GM10248 (cell line): ENCODE measurements at regions not wholly inside any gene's neighbourhood (a gene's known extent, or its start where the extent isn't known, plus 50 kb on each side); places are given as distances from the start of the nearest gene placed in this dataset.

ENCODE experiments used
- CTCF ChIA-PET: fragments of 300-600 bp; sonication (Branson Sonifier 250); formaldehyde crosslinking; extraction: SDS; loops from one replicate; lab custom pipeline; 2021; ENCODE audit warnings: antibody characterized with exemption; lab: Yijun Ruan, JAX
- POLR2A ChIA-PET: fragments of 350-650 bp; sonication (Branson Sonifier 250); formaldehyde crosslinking; extraction: SDS; loops from one replicate; lab custom pipeline; 2020; ENCODE audit warnings: antibody characterized with exemption; lab: Yijun Ruan, JAX
- DNase-seq: peaks from one replicate; pipeline ENCODE4 v3.0.0; 2012; ENCODE audit errors: extremely low spot score
- CTCF ChIP-seq: IDR thresholded peaks from 2 replicates; pipeline ENCODE4 v1.5.1; 2012; ENCODE audit warnings: mild to moderate bottlenecking, low read depth; ENCODE audit errors: extremely low read depth, missing control alignments, control extremely low read depth

- no peak for DNase-seq
- no peak for TF ChIP-seq CTCF
- CTCF ChIA-PET, result no interaction called here
- POLR2A ChIA-PET, result no interaction called here
Measured at GRCh38 chr12:105939181-105939721, 199.5 kb downstream of the NUAK1 start.

GRCh38 chr12:105942281-105942680 is 196.5 kb downstream of the NUAK1 start:
- DNase-seq, result no peak
- no peak for TF ChIP-seq CTCF
- POLR2A ChIA-PET, result no interaction called here
- CTCF ChIA-PET, result no interaction called here

- POLR2A ChIA-PET, result no interaction called here
Measured at GRCh38 chr12:105943525-105943924, 195.2 kb downstream of the NUAK1 start.

GRCh38 chr12:105944628-105945027 is 194.1 kb downstream of the NUAK1 start:
- TF ChIP-seq CTCF, result no peak
- CTCF ChIA-PET, result interaction anchor here (1.3 kb wide), 1 partner anchor 114 kb away, joined by 3 read pairs; no protein-coding TSS in a partner anchor
- POLR2A ChIA-PET, result no interaction called here

More at GRCh38 chr12:105943525-105943924, 195.2 kb downstream of the NUAK1 start:
- CTCF ChIA-PET, result interaction anchor here (1.3 to 1.5 kb wide), 2 partner anchors 10 to 115 kb away, joined by 3 to 5 read pairs; no protein-coding TSS in a partner anchor
- no peak for TF ChIP-seq CTCF
- no peak for DNase-seq

GRCh38 chr12:105945880-105946279 is 192.9 kb downstream of the NUAK1 start:
- POLR2A ChIA-PET, result no interaction called here
- DNase-seq, result no peak

More at GRCh38 chr12:105944628-105945027, 194.1 kb downstream of the NUAK1 start:
- no peak for DNase-seq

GRCh38 chr12:105946493-105946901 is 192.3 kb downstream of the NUAK1 start:
- TF ChIP-seq CTCF, result no peak
- no peak for DNase-seq
- ChIA-PET POLR2A (no interaction called here), CTCF (no interaction called here)

More at GRCh38 chr12:105945880-105946279, 192.9 kb downstream of the NUAK1 start:
- TF ChIP-seq CTCF, result no peak
- CTCF ChIA-PET, result no interaction called here
